CD4-positive, alpha-beta memory T cell (primary cell): ENCODE measurements at regions not wholly inside any gene's neighbourhood (a gene's known extent, or its start where the extent isn't known, plus 50 kb on each side); places are given as distances from the start of the nearest gene placed in this dataset.

ENCODE experiments used
- CTCF ChIA-PET: fragments of 350-600 bp; sonication (Branson Sonifier 250); formaldehyde crosslinking; loops from one replicate; lab custom pipeline; 2021; ENCODE audit warnings: inconsistent platforms; ENCODE audit not compliant: partially characterized antibody; lab: Charles Lee
- POLR2A ChIA-PET: fragments of 350-600 bp; sonication (Branson Sonifier 250); formaldehyde crosslinking; loops from one replicate; lab custom pipeline; 2021; ENCODE audit not compliant: partially characterized antibody; lab: Charles Lee
- DNase-seq, 5 donors: peaks; one replicate each; pipeline versions ENCODE4 v3.0.0 to v3.0.0-alpha.2; 2020 to 2022; ENCODE audit warnings: mixed read lengths in 1 of 5
- H3K27ac ChIP-seq: one replicate; pipeline ENCODE4 v1.7.0; 2013; ENCODE audit warnings: low read depth, low read length
- H3K27me3 ChIP-seq: 2 replicates; pipeline ENCODE4 v1.7.0; 2013; ENCODE audit warnings: mild to moderate bottlenecking, low read length, moderate library complexity; ENCODE audit not compliant: insufficient read depth
- H3K36me3 ChIP-seq: 2 replicates; pipeline ENCODE4 v1.7.0; 2013; ENCODE audit warnings: mild to moderate bottlenecking, low read length, moderate library complexity; ENCODE audit not compliant: insufficient read depth
- H3K4me1 ChIP-seq: 2 replicates; pipeline ENCODE4 v1.7.0; 2013; ENCODE audit warnings: mild to moderate bottlenecking, low read length, moderate library complexity; ENCODE audit not compliant: insufficient read depth
- H3K4me3 ChIP-seq, 2 donors: one replicate each; pipeline ENCODE4 v1.7.0; 2013; ENCODE audit warnings: low read length in 2 of 2, mild to moderate bottlenecking in 1 of 2
- H3K9me3 ChIP-seq, 2 donors: one replicate each; pipeline ENCODE4 v1.7.0; 2013; ENCODE audit warnings: low read length in 2 of 2, control low read depth in 1 of 2; ENCODE audit not compliant: control insufficient read depth in 1 of 2
- H3K27ac Mint-ChIP-seq, 7 donors: one replicate each; pipeline ENCODE4 v1.8.0; 2020 to 2021; ENCODE audit warnings: mixed read lengths in 7 of 7, mild to moderate bottlenecking in 6 of 7, inconsistent platforms in 3 of 7, moderate library complexity in 3 of 7
- H3K27me3 Mint-ChIP-seq, 2 donors: one replicate each; pipeline ENCODE4 v1.8.0; 2020 to 2021; ENCODE audit warnings: mixed read lengths in 2 of 2
- H3K36me3 Mint-ChIP-seq, 2 donors: one replicate each; pipeline ENCODE4 v1.8.0; 2020 to 2021; ENCODE audit warnings: mixed read lengths in 2 of 2, inconsistent platforms in 1 of 2, mild to moderate bottlenecking in 1 of 2
- H3K4me1 Mint-ChIP-seq, 4 donors: one replicate each; pipeline ENCODE4 v1.8.0; 2020 to 2021; ENCODE audit warnings: mixed read lengths in 4 of 4, mild to moderate bottlenecking in 1 of 4
- H3K4me3 Mint-ChIP-seq, 8 donors: one replicate each; pipeline ENCODE4 v1.8.0; 2020 to 2021; ENCODE audit warnings: mixed read lengths in 8 of 8, mild to moderate bottlenecking in 7 of 8, moderate library complexity in 6 of 8, inconsistent platforms in 3 of 8
- H3K9me3 Mint-ChIP-seq, 8 donors: one replicate each; pipeline ENCODE4 v1.8.0; 2020 to 2021; ENCODE audit warnings: mixed read lengths in 8 of 8, mild to moderate bottlenecking in 5 of 8, inconsistent platforms in 3 of 8, moderate library complexity in 1 of 8
- intact Hi-C: fragments of 100-400 bp; cut with micrococcal nuclease; formaldehyde crosslinking; loops from one replicate; pipeline ENCODE4 v1.15.1; 2023

DNA sequence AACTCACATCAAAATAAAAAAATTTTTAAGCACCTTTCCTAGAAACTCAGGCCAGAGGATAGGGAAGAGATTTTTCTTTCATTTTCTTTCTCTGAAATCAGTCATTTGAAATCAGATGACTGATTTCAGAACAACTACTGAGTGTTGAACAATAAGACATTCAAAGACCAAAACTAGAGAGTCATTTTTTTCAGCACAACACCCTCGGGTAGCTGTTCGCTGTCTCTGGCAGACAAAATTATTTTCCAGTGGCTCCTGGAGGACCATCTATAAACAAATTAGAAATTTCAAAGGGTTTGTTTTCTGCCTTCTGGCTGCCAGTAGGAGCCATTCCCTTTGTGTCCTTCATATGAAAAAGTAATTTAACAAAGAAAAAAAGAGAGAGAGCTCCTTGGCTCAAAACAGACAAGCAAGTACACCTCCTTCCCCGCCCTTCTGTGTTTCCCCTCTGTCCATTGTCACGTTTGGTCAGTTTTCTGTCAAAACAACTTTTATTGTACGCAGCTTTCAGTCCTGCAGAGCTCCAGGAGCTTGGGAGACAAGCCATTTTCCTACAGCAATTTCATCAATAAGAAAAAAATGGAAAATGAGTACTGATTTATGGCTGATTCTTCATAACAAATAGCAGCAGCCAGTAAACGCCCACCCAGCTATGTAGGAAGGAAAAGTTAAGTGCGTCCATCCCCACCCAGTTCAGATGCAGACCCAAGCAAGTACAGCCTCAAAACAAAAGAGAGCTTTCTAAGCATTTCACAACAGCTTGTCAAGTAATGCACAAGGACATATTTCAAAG is 405.2 kb downstream of the ZNF608 start:
- Mint-ChIP-seq H3K36me3 (no peaks in the 10 kb centered on the region), H3K4me3 (no peak overlapping the region), H3K9me3 (peaks cover 0 to 8% (median 0%) of the 10 kb centered on the region in 8 donors), H3K27ac (no peak overlapping the region), H3K4me1 (no peaks in the 10 kb centered on the region), H3K27me3 (no peaks in the 10 kb centered on the region)
- H3K36me3 ChIP-seq, result no peaks in the 10 kb centered on the region
- no peak for DNase-seq
- H3K27ac ChIP-seq, result no peak overlapping the region
- H3K27me3 ChIP-seq, result no peaks in the 10 kb centered on the region
- ChIA-PET POLR2A (no interaction called here), CTCF (no interaction called here)
- no peaks in the 10 kb centered on the region for H3K9me3 ChIP-seq
- no peak overlapping the region for H3K4me3 ChIP-seq
- no peaks in the 10 kb centered on the region for H3K4me1 ChIP-seq
- intact Hi-C loops, result no loop called here

DNA sequence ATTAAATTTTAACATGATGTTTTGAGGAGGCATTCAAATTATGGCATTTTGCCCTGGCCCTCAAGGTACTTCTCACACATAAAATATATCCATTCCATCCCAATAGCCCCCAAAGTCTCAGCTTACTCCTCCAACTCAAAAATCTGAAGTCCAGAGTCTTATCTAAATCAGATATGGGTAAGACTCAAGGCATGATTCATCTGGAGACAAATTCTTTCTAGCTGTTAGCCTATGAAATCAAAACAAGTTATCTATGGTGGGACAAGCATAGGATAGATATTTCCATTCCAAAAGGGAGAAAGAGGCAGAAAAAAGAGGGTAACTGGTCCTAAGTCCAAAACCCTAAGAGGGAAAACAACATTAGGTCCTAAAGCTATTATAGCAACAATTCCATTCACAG is 408.4 kb downstream of the ZNF608 start:
- Histone ChIP-seq H3K27me3 (no peaks in the 10 kb centered on the region), H3K9me3 (no peaks in the 10 kb centered on the region), H3K4me3 (no peak overlapping the region), H3K36me3 (no peaks in the 10 kb centered on the region), H3K4me1 (no peaks in the 10 kb centered on the region), H3K27ac (no peak overlapping the region)
- no peaks in the 10 kb centered on the region for H3K27me3 Mint-ChIP-seq
- no peaks in the 10 kb centered on the region for H3K4me1 Mint-ChIP-seq
- POLR2A ChIA-PET, result no interaction called here
- peaks cover 0 to 10% (median under 1%) of the 10 kb centered on the region in 8 donors for H3K9me3 Mint-ChIP-seq
- H3K27ac Mint-ChIP-seq, result no peak overlapping the region
- no peak for DNase-seq
- no peaks in the 10 kb centered on the region for H3K36me3 Mint-ChIP-seq
- CTCF ChIA-PET, result no interaction called here
- H3K4me3 Mint-ChIP-seq, result no peak overlapping the region
- intact Hi-C loops, result no loop called here

DNA sequence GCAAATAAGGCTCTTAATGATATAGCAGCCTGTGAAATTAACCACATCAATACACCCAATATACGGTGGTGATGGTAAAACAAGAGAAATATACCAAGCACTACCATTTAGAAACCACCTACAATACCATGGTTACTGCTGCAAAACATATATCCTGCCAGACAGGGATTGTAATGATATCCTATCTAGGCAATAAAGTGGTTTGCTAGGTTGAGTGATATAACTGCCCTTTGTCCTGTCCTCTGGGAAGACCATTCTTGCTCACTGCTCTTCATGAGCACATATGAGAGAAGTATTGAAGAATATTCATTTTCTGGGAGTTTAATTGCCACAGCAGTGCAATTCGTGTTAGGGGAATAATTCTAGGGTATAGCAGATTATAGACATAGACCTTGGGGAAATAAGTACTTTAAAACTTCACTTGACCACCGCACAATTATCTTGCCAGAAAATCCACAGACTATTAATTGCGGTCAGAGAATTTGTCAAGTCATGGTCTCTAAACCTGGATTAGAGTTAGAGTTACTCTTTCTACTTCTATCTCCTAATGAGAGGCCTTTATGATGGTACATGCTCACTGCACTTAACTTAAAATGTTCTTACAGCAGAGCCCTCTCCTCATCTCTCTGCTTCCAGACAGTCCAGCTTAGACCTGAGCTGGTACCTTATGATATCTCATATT is 413.0 kb downstream of the ZNF608 start:
- Mint-ChIP-seq H3K36me3 (no peaks in the 10 kb centered on the region), H3K27ac (no peak overlapping the region), H3K4me1 (no peaks in the 10 kb centered on the region), H3K4me3 (no peak overlapping the region), H3K27me3 (no peaks in the 10 kb centered on the region), H3K9me3 (peaks cover 0 to 8% (median 4%) of the 10 kb centered on the region in 8 donors)
- ChIA-PET CTCF (no interaction called here), POLR2A (no interaction called here)
- Histone ChIP-seq H3K36me3 (no peaks in the 10 kb centered on the region), H3K27me3 (no peaks in the 10 kb centered on the region), H3K9me3 (no peaks in the 10 kb centered on the region), H3K4me3 (no peak overlapping the region), H3K4me1 (no peaks in the 10 kb centered on the region), H3K27ac (no peak overlapping the region)
- no peak for DNase-seq
- intact Hi-C loops, result no loop called here

DNA sequence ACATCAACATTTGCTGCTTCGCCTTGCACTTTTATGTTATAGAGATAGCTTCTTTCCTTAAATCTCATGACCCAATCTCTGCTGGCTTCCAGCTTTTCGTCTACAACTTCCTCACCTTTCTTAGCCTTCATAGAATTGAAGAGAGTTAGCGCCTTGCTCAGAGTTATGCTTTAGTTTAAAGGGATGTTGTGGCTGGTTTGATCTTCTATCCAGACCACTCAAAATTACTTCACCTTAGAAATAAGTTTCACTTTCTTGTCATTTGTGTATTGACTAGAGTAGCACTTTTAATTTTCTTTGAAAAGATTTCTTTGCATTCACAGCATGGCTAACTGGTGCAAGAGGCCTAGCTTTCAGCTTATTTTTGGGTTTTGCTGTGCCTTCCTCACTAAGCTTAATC is 414.2 kb downstream of the ZNF608 start:
- no peaks in the 10 kb centered on the region for H3K27me3 Mint-ChIP-seq
- Histone ChIP-seq H3K4me3 (no peak overlapping the region), H3K27ac (no peak overlapping the region), H3K36me3 (no peaks in the 10 kb centered on the region), H3K4me1 (no peaks in the 10 kb centered on the region), H3K27me3 (no peaks in the 10 kb centered on the region), H3K9me3 (no peaks in the 10 kb centered on the region)
- H3K9me3 Mint-ChIP-seq, result peaks cover 0 to 8% (median 2%) of the 10 kb centered on the region in 8 donors
- DNase-seq, result no peak
- H3K4me1 Mint-ChIP-seq, result no peaks in the 10 kb centered on the region
- intact Hi-C loops, result no loop called here
- ChIA-PET POLR2A (interaction anchor here (0.6 kb wide), 1 partner anchor 254 kb away, joined by 6 read pairs; no protein-coding TSS in a partner anchor), CTCF (no interaction called here)
- H3K36me3 Mint-ChIP-seq, result no peaks in the 10 kb centered on the region
- H3K4me3 Mint-ChIP-seq, result no peak overlapping the region
- no peak overlapping the region for H3K27ac Mint-ChIP-seq

DNA sequence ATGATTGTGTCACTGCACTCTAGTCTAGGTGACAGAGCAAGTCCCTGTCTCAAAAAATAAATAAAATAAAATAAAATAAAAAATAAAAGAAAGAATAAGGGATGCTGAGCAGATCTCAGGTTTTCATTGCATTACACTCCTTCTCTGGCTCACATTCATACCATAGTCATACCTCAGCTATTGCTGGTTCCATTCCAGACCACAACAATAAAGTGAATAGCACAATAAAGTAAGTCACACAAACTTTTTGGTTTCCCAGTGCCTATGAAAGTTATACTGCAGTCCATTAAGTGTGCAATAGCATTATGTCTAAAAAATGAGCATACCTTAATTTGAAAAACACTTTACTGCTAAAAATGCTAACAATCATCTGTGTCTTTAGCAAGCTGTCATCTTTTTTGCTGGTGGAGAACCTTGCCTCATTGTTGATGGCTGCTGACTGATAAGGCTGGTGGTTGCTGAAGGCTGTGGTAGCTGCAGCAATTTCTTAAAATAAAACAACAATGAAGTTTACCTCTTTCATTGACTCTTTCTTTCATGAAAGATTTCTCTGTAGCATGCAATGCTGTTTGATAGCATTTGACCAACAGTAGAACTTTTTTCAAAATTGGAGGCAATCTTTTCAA is 415.7 kb downstream of the ZNF608 start:
- H3K4me1 Mint-ChIP-seq, result no peaks in the 10 kb centered on the region
- DNase-seq, result no peak
- no peak overlapping the region for H3K27ac ChIP-seq
- H3K9me3 Mint-ChIP-seq, result peaks cover 0 to 5% (median 2%) of the 10 kb centered on the region in 8 donors
- no peaks in the 10 kb centered on the region for H3K27me3 ChIP-seq
- H3K27me3 Mint-ChIP-seq, result no peaks in the 10 kb centered on the region
- ChIA-PET POLR2A (no interaction called here), CTCF (no interaction called here)
- intact Hi-C loops, result no loop called here
- H3K4me1 ChIP-seq, result no peaks in the 10 kb centered on the region
- no peak overlapping the region for H3K4me3 ChIP-seq
- H3K36me3 Mint-ChIP-seq, result no peaks in the 10 kb centered on the region
- no peak overlapping the region for H3K27ac Mint-ChIP-seq
- no peak overlapping the region for H3K4me3 Mint-ChIP-seq
- H3K9me3 ChIP-seq, result no peaks in the 10 kb centered on the region
- no peaks in the 10 kb centered on the region for H3K36me3 ChIP-seq

DNA sequence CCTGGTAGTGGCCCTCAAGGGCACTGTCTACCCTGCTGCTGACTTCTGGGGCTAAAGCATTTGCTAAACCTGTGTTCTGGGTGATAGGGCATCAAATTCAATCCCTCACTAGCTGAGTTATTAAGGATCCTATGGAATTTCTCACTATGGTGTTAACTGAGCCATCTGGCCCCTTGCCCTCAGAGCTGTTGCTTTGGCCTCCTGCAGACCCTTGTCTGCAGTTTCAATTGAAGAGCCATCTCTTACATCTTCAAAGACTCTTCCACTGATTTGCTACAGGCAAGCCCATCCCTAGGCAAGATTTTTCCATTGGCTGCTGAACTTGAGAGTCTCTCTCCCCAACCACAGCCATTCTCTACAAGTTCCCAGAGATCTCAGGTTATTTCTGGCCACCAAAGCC is 418.2 kb downstream of the ZNF608 start:
- intact Hi-C loops, result no loop called here
- Mint-ChIP-seq H3K27me3 (no peaks in the 10 kb centered on the region), H3K4me1 (no peaks in the 10 kb centered on the region), H3K36me3 (no peaks in the 10 kb centered on the region), H3K27ac (no peak overlapping the region), H3K9me3 (peaks cover 0 to 5% (median 2%) of the 10 kb centered on the region in 8 donors), H3K4me3 (no peak overlapping the region)
- H3K27ac ChIP-seq, result no peak overlapping the region
- DNase-seq, result no peak
- no peak overlapping the region for H3K4me3 ChIP-seq
- H3K9me3 ChIP-seq, result no peaks in the 10 kb centered on the region
- H3K4me1 ChIP-seq, result no peaks in the 10 kb centered on the region
- CTCF ChIA-PET, result no interaction called here
- POLR2A ChIA-PET, result no interaction called here
- H3K36me3 ChIP-seq, result no peaks in the 10 kb centered on the region
- no peaks in the 10 kb centered on the region for H3K27me3 ChIP-seq

DNA sequence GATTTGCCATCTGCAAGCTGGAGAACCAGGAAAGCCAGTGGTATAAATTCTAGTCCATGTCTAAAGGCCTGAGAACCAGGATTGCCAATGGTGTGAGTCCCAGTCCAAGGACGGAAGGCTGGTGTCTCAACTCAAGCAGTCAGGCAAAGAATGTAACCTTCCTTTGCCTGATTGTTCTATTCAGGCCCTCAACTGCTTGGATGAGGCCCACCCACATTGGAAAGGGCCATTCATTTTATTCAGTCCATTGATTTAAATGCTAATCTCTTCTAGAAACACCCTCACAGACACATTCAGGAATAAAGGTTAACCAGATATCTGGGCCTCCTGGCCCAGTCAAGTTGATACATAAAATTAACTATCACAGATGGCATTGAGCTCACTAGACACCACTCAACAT is 427.8 kb downstream of the ZNF608 start:
- no peaks in the 10 kb centered on the region for H3K36me3 ChIP-seq
- no peak overlapping the region for H3K4me3 ChIP-seq
- H3K4me3 Mint-ChIP-seq, result no peak overlapping the region
- H3K4me1 ChIP-seq, result no peaks in the 10 kb centered on the region
- H3K27ac ChIP-seq, result no peak overlapping the region
- H3K27me3 ChIP-seq, result no peaks in the 10 kb centered on the region
- POLR2A ChIA-PET, result no interaction called here
- H3K9me3 ChIP-seq, result no peaks in the 10 kb centered on the region
- CTCF ChIA-PET, result no interaction called here
- H3K9me3 Mint-ChIP-seq, result peaks cover 0 to 6% (median 0%) of the 10 kb centered on the region in 8 donors
- H3K36me3 Mint-ChIP-seq, result no peaks in the 10 kb centered on the region
- DNase-seq, result no peak
- no peaks in the 10 kb centered on the region for H3K27me3 Mint-ChIP-seq
- H3K4me1 Mint-ChIP-seq, result no peaks in the 10 kb centered on the region
- H3K27ac Mint-ChIP-seq, result no peak overlapping the region
- intact Hi-C loops, result no loop called here
